ENCODE measurements at regions not wholly inside any gene's neighbourhood (a gene's known extent, or its start where the extent isn't known, plus 50 kb on each side); places are given as distances from the start of the nearest gene placed in this dataset.

- no peak overlapping the region for H3K4me3 ChIP-seq (ENCODE audit: low read depth, low read length)
- no peak for DNase-seq (ENCODE audit: low read depth)
- TF ChIP-seq CTCF (IDR thresholded peaks at IDR 0.05; ENCODE audit: low read depth, low read length, missing control alignments): no peak
Observed at GRCh38 chr6:19632786-19633185, 204.4 kb upstream of the ID4 start.

GRCh38 chr6:19635728-19636127 is 201.4 kb upstream of the ID4 start:
- no peak for DNase-seq (ENCODE audit: low read depth)
- H3K4me3 ChIP-seq (ENCODE audit: low read depth, low read length): no peak overlapping the region
- TF ChIP-seq CTCF (IDR thresholded peaks at IDR 0.05; ENCODE audit: low read depth, low read length, missing control alignments): no peak

GRCh38 chr6:19637010-19637409 is 200.2 kb upstream of the ID4 start:
- H3K4me3 ChIP-seq (ENCODE audit: low read depth, low read length): no peak overlapping the region
- DNase-seq (ENCODE audit: low read depth): no peak
- TF ChIP-seq CTCF (IDR thresholded peaks at IDR 0.05; ENCODE audit: low read depth, low read length, missing control alignments): no peak

GRCh38 chr6:19638931-19639330 is 198.2 kb upstream of the ID4 start:
- no peak overlapping the region for H3K4me3 ChIP-seq (ENCODE audit: low read depth, low read length)
- DNase-seq (ENCODE audit: low read depth): no peak
- TF ChIP-seq CTCF (IDR thresholded peaks at IDR 0.05; ENCODE audit: low read depth, low read length, missing control alignments): no peak

- no peak overlapping the region for H3K4me3 ChIP-seq (ENCODE audit: low read depth, low read length)
- TF ChIP-seq CTCF (IDR thresholded peaks at IDR 0.05; ENCODE audit: low read depth, low read length, missing control alignments): no peak
- DNase-seq (ENCODE audit: low read depth): no peak
Observed at GRCh38 chr6:19643287-19643686, 193.9 kb upstream of the ID4 start.

GRCh38 chr6:19643713-19644112 is 193.5 kb upstream of the ID4 start:
- no peak overlapping the region for H3K4me3 ChIP-seq (ENCODE audit: low read depth, low read length)
- no peak for TF ChIP-seq CTCF (IDR thresholded peaks at IDR 0.05; ENCODE audit: low read depth, low read length, missing control alignments)
- no peak for DNase-seq (ENCODE audit: low read depth)

- TF ChIP-seq CTCF (IDR thresholded peaks at IDR 0.05; ENCODE audit: low read depth, low read length, missing control alignments): no peak
- DNase-seq (ENCODE audit: low read depth): no peak
- H3K4me3 ChIP-seq (ENCODE audit: low read depth, low read length): no peak overlapping the region
Observed at GRCh38 chr6:19655744-19656143, 181.4 kb upstream of the ID4 start.

Measured in GM12864 (cell line).